ENCODE measurements at regions not wholly inside any gene's neighbourhood (a gene's known extent, or its start where the extent isn't known, plus 50 kb on each side); places are given as distances from the start of the nearest gene placed in this dataset.
"Not testable (repeated sequence)": the region's sequence is repeated elsewhere in the genome, so short reads cannot be mapped to it uniquely, and the experiment has no call there.

GRCh38 chr9:41606961-41607547, 417.9 kb upstream of the ZNG1F start:
- not testable (repeated sequence) for TF ChIP-seq CTCF, POLR2A (IDR thresholded peaks at IDR 0.05)
